Ovary (tissue), 3 donors: ENCODE measurements at regions not wholly inside any gene's neighbourhood (a gene's known extent, or its start where the extent isn't known, plus 50 kb on each side); places are given as distances from the start of the nearest gene placed in this dataset.

Experiments
- POLR2A ChIP-seq: fragments of 450-650 bp; IDR thresholded peaks from one replicate; pipeline ENCODE4 v1.6.1; 2017; ENCODE audit warnings: antibody characterized with exemption, mild to moderate bottlenecking, moderate library complexity
- TF ChIP-seq, protein P1 (sequence below), 3 donors: fragments of 450-650 bp in 2 of 3; fragments of 200-600 bp in 1 of 3; IDR thresholded peaks; one replicate each; pipeline versions ENCODE4 v1.5.1 to v1.8.0; 2016 to 2022; ENCODE audit warnings: antibody characterized with exemption in 3 of 3, mild to moderate bottlenecking in 1 of 3
- donor health status: DM: no; HTN: no; CAD: no.

DNA sequence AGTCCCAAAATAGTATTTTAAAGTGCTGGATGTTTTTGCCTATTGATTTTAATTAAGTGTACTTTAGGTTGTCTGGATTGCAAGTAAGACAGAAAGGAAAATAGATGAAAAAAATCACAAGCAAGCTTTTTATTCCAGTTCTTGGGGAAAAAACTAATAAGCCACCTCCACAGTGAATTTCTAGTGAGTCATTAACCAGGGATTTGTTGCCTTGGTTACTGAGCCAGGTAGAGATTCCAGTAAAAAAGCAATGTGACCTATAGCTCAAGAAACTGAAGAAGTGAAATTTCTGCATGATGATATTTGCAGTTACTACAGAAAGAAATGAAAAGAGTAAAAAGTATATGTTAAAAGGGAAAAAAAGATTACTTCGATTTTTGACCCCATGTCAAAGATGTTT, 160.6 kb downstream of the METTL4 start:
- TF ChIP-seq, protein P1, sequence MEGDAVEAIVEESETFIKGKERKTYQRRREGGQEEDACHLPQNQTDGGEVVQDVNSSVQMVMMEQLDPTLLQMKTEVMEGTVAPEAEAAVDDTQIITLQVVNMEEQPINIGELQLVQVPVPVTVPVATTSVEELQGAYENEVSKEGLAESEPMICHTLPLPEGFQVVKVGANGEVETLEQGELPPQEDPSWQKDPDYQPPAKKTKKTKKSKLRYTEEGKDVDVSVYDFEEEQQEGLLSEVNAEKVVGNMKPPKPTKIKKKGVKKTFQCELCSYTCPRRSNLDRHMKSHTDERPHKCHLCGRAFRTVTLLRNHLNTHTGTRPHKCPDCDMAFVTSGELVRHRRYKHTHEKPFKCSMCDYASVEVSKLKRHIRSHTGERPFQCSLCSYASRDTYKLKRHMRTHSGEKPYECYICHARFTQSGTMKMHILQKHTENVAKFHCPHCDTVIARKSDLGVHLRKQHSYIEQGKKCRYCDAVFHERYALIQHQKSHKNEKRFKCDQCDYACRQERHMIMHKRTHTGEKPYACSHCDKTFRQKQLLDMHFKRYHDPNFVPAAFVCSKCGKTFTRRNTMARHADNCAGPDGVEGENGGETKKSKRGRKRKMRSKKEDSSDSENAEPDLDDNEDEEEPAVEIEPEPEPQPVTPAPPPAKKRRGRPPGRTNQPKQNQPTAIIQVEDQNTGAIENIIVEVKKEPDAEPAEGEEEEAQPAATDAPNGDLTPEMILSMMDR (IDR thresholded peaks at IDR 0.05) = no peak
- TF ChIP-seq POLR2A = no peak
